Heart left ventricle (tissue), 13 donors: ENCODE measurements at regions not wholly inside any gene's neighbourhood (a gene's known extent, or its start where the extent isn't known, plus 50 kb on each side); places are given as distances from the start of the nearest gene placed in this dataset.

Experiments used
- POLR2A ChIP-seq, 2 donors: fragments of 450-650 bp; IDR thresholded peaks; one replicate each; pipeline ENCODE4 v1.6.1; 2017; ENCODE audit warnings: antibody characterized with exemption in 2 of 2, mild to moderate bottlenecking in 2 of 2, moderate library complexity in 2 of 2
- TF ChIP-seq, protein P1 (sequence below), 12 donors: fragments of 200-600 bp; sonication (generic) in 4 of 12; IDR thresholded peaks; one replicate each; pipeline versions ENCODE4 v1.5.0 to v1.8.0; 2018 to 2022; ENCODE audit warnings: antibody characterized with exemption in 12 of 12, mild to moderate bottlenecking in 5 of 12
- donor health status: ischemic (EF 13 %, LVEDD 7.1; RV severe dilation, severe dysfunction).
- donor health status: DM: no; HTN: yes; CAD: no.
- donor health status: DM: no; HTN: no; CAD: no.
- donor health status: ischemic (EF 25% LVEDD 6.9; RV normal size, moderate dysfunction).
- donor health status: ischemic (EF 25% LVEDD 5.7; RV mildly dilated, moderate dysfunction).
- donor health status: ischemic (EF 35%, LVEDD 5.7; RV mildly dilated, moderate dysfunction).
- donor health status: nonischemic (EF 11% LVEDD 7.7; RV severe dilation, severe dysfunction).
- donor health status: DM: yes; HTN: yes; CAD: no.
- donor health status: PGD.
- donor health status: ischemic (EF 29% LVEDD 5.4; RV normal size, mild dysfunction).
- donor health status: nonischemic (EF 23%, LVEDD 6.1; RV moderate dilation, normal function).

DNA sequence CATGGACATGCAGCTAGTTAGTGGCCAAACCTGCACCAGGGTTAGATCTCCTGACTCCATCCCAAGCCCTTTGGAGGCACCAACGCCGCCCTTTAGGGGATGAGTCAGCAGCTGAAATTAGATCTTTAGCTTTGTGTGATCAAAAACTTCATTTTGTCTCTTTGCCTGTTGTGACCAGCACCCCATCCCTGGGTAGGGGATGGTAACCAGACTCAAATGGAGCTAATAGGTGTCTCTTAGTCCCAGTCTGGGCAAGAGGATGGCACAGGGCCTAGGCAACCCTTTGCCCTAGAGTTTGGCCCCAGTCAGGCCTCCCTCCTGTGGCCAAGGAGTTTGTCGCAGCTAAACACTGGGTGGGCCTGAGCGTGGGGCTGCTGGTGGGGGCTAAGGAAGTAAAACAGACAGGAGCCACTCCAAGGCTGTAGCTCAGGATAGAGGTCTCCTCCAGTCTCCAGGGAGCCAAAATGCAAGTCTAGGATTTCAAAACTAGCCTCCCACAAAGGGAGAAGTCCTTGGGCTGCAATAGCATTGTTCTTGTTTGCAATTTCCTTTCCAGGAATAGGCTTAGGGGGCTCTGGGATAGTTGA lies 105.1 kb downstream of the CPN2 start:
- TF ChIP-seq, protein P1, sequence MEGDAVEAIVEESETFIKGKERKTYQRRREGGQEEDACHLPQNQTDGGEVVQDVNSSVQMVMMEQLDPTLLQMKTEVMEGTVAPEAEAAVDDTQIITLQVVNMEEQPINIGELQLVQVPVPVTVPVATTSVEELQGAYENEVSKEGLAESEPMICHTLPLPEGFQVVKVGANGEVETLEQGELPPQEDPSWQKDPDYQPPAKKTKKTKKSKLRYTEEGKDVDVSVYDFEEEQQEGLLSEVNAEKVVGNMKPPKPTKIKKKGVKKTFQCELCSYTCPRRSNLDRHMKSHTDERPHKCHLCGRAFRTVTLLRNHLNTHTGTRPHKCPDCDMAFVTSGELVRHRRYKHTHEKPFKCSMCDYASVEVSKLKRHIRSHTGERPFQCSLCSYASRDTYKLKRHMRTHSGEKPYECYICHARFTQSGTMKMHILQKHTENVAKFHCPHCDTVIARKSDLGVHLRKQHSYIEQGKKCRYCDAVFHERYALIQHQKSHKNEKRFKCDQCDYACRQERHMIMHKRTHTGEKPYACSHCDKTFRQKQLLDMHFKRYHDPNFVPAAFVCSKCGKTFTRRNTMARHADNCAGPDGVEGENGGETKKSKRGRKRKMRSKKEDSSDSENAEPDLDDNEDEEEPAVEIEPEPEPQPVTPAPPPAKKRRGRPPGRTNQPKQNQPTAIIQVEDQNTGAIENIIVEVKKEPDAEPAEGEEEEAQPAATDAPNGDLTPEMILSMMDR (IDR thresholded peaks at IDR 0.05): peak in 1 of 12 donors; percentile 18
- TF ChIP-seq POLR2A (IDR thresholded peaks at IDR 0.05): no peak
